ENCODE measurements at regions not wholly inside any gene's neighbourhood (a gene's known extent, or its start where the extent isn't known, plus 50 kb on each side); places are given as distances from the start of the nearest gene placed in this dataset.

DNA sequence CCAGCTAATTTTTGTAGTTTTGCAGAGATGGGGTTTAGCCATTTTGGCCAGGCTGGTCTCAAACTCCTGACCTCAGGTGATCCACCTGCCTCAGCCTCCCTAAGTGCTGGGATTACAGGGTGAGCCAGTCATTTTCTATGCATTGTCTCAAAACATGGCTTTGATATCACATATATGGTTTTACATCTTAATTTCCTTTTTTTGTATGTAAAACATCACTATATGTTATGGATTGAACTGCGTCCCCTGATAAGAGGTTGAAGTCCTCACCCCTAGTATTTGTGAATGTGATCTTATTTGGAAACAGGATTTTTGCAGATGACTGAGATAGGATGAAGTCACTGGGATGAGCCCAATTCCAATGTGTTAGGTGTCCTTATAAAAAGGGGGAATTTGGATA lies 89.8 kb upstream of the MYCN start:
- TF ChIP-seq, protein P1, sequence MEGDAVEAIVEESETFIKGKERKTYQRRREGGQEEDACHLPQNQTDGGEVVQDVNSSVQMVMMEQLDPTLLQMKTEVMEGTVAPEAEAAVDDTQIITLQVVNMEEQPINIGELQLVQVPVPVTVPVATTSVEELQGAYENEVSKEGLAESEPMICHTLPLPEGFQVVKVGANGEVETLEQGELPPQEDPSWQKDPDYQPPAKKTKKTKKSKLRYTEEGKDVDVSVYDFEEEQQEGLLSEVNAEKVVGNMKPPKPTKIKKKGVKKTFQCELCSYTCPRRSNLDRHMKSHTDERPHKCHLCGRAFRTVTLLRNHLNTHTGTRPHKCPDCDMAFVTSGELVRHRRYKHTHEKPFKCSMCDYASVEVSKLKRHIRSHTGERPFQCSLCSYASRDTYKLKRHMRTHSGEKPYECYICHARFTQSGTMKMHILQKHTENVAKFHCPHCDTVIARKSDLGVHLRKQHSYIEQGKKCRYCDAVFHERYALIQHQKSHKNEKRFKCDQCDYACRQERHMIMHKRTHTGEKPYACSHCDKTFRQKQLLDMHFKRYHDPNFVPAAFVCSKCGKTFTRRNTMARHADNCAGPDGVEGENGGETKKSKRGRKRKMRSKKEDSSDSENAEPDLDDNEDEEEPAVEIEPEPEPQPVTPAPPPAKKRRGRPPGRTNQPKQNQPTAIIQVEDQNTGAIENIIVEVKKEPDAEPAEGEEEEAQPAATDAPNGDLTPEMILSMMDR (IDR thresholded peaks at IDR 0.05) = no peak
- no peak for TF ChIP-seq POLR2A (IDR thresholded peaks at IDR 0.05)
- TF ChIP-seq EP300 (IDR thresholded peaks at IDR 0.05) = no peak
- TF ChIP-seq POLR2AphosphoS5 (IDR thresholded peaks at IDR 0.05) = no peak
